Suprapubic skin (tissue), 4 donors: ENCODE measurements at regions not wholly inside any gene's neighbourhood (a gene's known extent, or its start where the extent isn't known, plus 50 kb on each side); places are given as distances from the start of the nearest gene placed in this dataset.

Experiments used
- DNase-seq, 2 donors: peaks; one replicate each; pipeline ENCODE4 v3.0.0-alpha.2; 2019; ENCODE audit warnings: low spot score in 2 of 2
- H3K27ac ChIP-seq: fragments of 200-600 bp; sonication (generic); one replicate; pipeline ENCODE4 v1.5.1; 2019
- H3K27me3 ChIP-seq: fragments of 200-600 bp; sonication (generic); one replicate; pipeline ENCODE4 v1.5.1; 2019
- H3K36me3 ChIP-seq: fragments of 200-600 bp; sonication (generic); one replicate; pipeline ENCODE4 v1.5.1; 2019
- H3K4me1 ChIP-seq: fragments of 200-600 bp; sonication (generic); one replicate; pipeline ENCODE4 v1.5.1; 2019
- H3K4me3 ChIP-seq: fragments of 200-600 bp; sonication (generic); one replicate; pipeline ENCODE4 v1.5.1; 2019; ENCODE audit warnings: mild to moderate bottlenecking
- H3K9me3 ChIP-seq: fragments of 200-600 bp; sonication (generic); one replicate; pipeline ENCODE4 v1.5.1; 2019
- EP300 ChIP-seq: sonication (generic); formaldehyde crosslinking; IDR thresholded peaks from one replicate; pipeline ENCODE4 v1.6.1; 2017; ENCODE audit warnings: antibody characterized with exemption
- POLR2A ChIP-seq, 2 donors: fragments of 450-650 bp; IDR thresholded peaks; one replicate each; pipeline ENCODE4 v1.6.1; 2017; ENCODE audit warnings: antibody characterized with exemption in 2 of 2, mild to moderate bottlenecking in 2 of 2, moderate library complexity in 2 of 2
- POLR2AphosphoS5 ChIP-seq, 3 donors: sonication (generic); formaldehyde crosslinking; IDR thresholded peaks; one replicate each; pipeline ENCODE4 v1.6.1; 2017; ENCODE audit warnings: antibody characterized with exemption in 3 of 3
- WGBS: methylation state at CpG from one replicate; pipeline ENCODE4 v1.1.5; 2018; 5-methylcytosine and 5-hydroxymethylcytosine counted together
- TF ChIP-seq, protein P1 (sequence below), 2 donors: fragments of 200-600 bp in 1 of 2; fragments of 450-650 bp in 1 of 2; sonication (generic) in 1 of 2; IDR thresholded peaks; one replicate each; pipeline ENCODE4 v1.5.1; 2016 to 2019; ENCODE audit warnings: antibody characterized with exemption in 2 of 2, mild to moderate bottlenecking in 1 of 2, moderate library complexity in 1 of 2

DNA sequence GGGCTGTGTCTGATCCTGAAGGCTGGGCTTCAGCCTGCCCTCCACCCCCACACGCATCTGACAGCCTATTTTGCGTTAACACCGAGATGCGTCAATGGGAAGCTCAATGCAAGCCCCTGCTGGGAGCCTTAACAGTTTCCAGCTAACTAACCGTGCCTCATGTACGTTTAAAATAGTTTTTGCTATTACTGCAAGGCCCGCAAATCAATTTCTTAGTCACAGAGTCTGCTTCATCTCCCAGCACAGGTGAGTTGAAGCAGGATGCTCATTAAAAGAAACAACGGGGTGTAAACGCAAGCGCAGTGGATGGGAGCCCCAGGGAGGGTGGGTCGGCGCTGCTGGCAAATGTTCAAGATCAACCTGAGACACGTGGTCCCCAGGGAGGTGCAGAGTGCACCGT lies 142.8 kb upstream of the PHACTR3 start:
- no peak overlapping the region for H3K4me3 ChIP-seq
- WGBS: 60% methylated on average over 14 of the region's 14 CpGs
- TF ChIP-seq EP300 (no peak), POLR2AphosphoS5 (IDR thresholded peaks at IDR 0.05) (no peak), POLR2A (IDR thresholded peaks at IDR 0.05) (no peak)
- TF ChIP-seq, protein P1, sequence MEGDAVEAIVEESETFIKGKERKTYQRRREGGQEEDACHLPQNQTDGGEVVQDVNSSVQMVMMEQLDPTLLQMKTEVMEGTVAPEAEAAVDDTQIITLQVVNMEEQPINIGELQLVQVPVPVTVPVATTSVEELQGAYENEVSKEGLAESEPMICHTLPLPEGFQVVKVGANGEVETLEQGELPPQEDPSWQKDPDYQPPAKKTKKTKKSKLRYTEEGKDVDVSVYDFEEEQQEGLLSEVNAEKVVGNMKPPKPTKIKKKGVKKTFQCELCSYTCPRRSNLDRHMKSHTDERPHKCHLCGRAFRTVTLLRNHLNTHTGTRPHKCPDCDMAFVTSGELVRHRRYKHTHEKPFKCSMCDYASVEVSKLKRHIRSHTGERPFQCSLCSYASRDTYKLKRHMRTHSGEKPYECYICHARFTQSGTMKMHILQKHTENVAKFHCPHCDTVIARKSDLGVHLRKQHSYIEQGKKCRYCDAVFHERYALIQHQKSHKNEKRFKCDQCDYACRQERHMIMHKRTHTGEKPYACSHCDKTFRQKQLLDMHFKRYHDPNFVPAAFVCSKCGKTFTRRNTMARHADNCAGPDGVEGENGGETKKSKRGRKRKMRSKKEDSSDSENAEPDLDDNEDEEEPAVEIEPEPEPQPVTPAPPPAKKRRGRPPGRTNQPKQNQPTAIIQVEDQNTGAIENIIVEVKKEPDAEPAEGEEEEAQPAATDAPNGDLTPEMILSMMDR (IDR thresholded peaks at IDR 0.05): no peak
- H3K36me3 ChIP-seq: no peaks in the 10 kb centered on the region
- peaks cover 9% of the 10 kb centered on the region for H3K4me1 ChIP-seq
- no peaks in the 10 kb centered on the region for H3K9me3 ChIP-seq
- DNase-seq: no peak
- peaks cover 29% of the 10 kb centered on the region for H3K27me3 ChIP-seq
- H3K27ac ChIP-seq: no peak overlapping the region

DNA sequence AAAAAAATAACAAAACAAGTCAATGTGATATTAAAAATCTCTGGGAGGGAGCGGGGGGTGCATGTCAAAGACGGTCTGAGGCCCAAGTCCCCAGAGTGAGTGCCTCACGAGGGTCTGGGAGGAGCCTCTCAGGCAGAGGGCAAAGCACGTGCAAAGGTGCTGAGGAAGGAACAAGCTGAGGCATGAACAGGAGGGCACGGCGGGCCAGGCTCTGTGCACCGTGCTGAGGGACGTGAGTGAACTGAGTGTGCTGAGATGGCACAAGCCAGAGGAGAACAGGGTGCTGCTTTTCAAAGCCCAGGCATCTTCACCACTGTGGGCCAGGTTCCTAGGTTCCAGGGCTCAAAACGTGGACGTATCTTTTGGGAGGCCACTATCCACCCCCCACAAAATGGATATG lies 142.1 kb upstream of the PHACTR3 start:
- no peak for DNase-seq
- Histone ChIP-seq H3K4me3 (no peak overlapping the region), H3K36me3 (no peaks in the 10 kb centered on the region), H3K27me3 (peaks cover 21% of the 10 kb centered on the region), H3K9me3 (no peaks in the 10 kb centered on the region), H3K4me1 (peaks cover 3% of the 10 kb centered on the region), H3K27ac (no peak overlapping the region)
- 72% methylated on average over 10 of the region's 10 CpGs for WGBS
- TF ChIP-seq POLR2AphosphoS5 (IDR thresholded peaks at IDR 0.05): no peak
- TF ChIP-seq POLR2A (IDR thresholded peaks at IDR 0.05): no peak
- TF ChIP-seq, protein P1 (IDR thresholded peaks at IDR 0.05): no peak
- no peak for TF ChIP-seq EP300

DNA sequence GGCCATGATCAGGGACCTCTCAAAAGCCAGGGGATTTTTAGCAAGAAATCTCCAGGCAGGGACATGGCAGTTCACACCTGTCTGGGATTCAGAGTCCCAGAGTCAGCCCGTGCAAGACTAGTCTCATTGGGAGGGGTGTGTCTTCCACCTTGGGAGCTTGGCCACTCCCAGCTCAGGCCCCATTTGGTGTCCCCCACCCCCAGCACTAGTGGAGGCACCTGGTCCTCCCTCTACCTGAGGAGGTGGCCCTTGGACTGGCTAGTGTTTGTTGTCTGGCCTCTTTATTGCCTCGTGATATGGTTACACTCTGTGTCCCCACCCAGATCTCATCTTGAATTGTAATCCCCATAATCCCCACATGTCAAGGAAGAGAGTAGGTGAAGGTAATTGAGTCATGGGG lies 140.8 kb upstream of the PHACTR3 start:
- Histone ChIP-seq H3K27me3 (peaks cover 15% of the 10 kb centered on the region), H3K4me1 (peaks cover 3% of the 10 kb centered on the region), H3K4me3 (no peak overlapping the region), H3K27ac (no peak overlapping the region), H3K9me3 (no peaks in the 10 kb centered on the region), H3K36me3 (no peaks in the 10 kb centered on the region)
- DNase-seq: no peak
- 68% methylated on average over 2 of the region's 2 CpGs for WGBS
- no peak for TF ChIP-seq POLR2AphosphoS5 (IDR thresholded peaks at IDR 0.05)
- TF ChIP-seq POLR2A (IDR thresholded peaks at IDR 0.05): no peak
- TF ChIP-seq, protein P1 (IDR thresholded peaks at IDR 0.05): no peak
- no peak for TF ChIP-seq EP300

DNA sequence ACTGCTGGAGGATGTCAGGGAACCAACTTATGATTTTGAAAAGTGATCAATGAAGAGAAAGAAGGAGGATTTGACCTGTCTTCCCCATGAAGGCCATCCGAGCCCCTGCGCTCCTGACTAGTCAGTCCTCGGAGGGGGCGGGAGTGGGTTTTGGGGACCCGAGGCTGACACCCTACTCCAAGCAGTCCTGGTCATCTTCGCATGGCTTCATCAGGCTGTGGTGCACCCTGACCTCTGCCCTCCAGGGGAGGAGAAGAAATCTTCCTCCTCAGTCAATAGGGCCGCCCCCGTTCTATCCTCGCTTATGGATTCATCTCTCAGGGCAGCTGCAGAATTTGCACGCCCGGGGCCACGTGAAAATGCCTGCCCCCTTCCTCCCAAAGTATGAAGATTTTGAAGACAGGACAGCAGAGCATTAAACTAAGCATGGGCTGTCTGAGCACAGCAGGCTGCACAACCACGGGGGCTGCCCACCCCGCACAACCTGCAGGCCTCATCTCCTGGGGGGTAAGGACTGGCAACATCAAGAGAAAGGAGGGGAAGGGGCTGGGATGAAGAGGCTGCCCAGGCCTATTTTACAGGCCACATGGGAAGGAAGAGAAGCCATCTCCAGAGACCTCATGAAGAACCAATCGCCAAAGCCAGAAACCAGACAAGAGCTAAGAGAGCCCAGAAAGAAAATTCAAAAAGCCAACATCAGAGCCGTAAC lies 138.1 kb upstream of the PHACTR3 start:
- DNase-seq: no peak
- peaks cover 3% of the 10 kb centered on the region for H3K4me1 ChIP-seq
- H3K9me3 ChIP-seq: no peaks in the 10 kb centered on the region
- no peaks in the 10 kb centered on the region for H3K36me3 ChIP-seq
- H3K27ac ChIP-seq: no peak overlapping the region
- H3K27me3 ChIP-seq: peaks cover 10% of the 10 kb centered on the region
- TF ChIP-seq, protein P1 (IDR thresholded peaks at IDR 0.05): no peak
- no peak for TF ChIP-seq EP300
- TF ChIP-seq POLR2A (IDR thresholded peaks at IDR 0.05): no peak
- no peak for TF ChIP-seq POLR2AphosphoS5 (IDR thresholded peaks at IDR 0.05)
- H3K4me3 ChIP-seq: no peak overlapping the region
- WGBS: 95% methylated on average over 16 of the region's 16 CpGs

DNA sequence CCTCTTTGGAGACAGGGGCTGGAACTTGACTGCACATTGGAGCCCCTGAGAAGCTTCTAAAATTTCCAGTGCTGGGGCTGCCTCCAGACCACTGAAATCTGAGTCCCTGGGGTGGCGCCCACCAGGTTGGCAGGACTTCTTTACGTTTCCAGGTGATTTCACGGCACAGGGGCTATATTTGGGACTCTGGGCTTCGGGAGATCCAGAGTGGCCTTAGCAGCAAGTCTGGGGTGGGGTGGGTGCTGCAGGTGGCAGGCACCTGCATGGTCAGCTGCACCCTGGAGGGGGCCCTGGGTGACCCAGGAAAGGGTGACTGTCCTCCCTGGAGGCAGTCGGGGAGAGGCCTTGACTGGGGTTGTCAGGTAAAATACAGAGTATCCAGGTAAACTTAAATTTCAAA lies 135.5 kb upstream of the PHACTR3 start:
- Histone ChIP-seq H3K27me3 (peaks cover 5% of the 10 kb centered on the region), H3K27ac (no peak overlapping the region), H3K9me3 (no peaks in the 10 kb centered on the region), H3K4me3 (no peak overlapping the region), H3K4me1 (no peaks in the 10 kb centered on the region), H3K36me3 (no peaks in the 10 kb centered on the region)
- no peak for DNase-seq
- 77% methylated on average over 3 of the region's 5 CpGs for WGBS
- TF ChIP-seq POLR2AphosphoS5 (IDR thresholded peaks at IDR 0.05) (no peak), POLR2A (IDR thresholded peaks at IDR 0.05) (no peak), EP300 (no peak)
- TF ChIP-seq, protein P1 (IDR thresholded peaks at IDR 0.05): no peak
